ENCODE measurements at regions not wholly inside any gene's neighbourhood (a gene's known extent, or its start where the extent isn't known, plus 50 kb on each side); places are given as distances from the start of the nearest gene placed in this dataset.

DNA sequence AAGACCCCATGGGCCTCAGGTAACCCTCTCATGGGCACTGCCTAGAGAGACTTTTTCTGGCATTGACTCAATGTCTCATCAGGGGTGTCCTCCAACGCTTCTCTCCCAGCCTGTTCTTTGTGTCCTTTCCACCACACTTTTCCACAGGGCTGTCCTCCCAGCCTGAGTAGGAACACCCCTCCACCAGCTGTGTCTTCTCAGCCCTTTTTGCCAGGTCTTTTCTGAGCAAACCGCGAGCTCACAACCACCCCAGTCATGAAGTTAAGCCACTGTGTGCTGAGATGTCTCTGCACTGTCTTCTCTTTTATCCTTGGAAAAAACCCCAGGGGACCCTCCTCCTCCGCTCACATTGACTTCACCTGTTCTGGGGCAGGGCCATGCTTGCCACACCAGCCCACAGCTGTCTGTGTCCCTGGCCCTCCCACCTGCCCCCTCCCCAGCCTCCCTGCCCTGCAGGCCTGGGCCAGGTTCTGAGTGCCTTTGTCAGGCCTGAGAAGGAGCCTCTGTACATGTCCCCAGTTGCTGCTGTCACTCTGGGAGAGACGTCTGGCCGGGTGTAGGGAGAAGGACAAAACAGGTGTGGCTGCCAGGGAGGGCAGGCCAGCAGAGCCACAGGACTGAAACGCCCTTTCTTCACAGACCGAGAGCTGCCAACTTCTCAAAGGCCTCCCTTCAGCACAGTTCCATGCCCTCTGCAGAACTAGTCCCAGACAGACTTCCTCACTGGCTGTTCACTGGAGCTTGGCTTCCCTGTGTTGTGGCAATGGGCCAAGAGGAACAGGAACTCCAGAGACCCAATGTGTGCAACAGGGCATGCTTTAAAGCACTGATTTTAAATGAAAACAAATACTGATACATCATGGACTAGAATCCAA lies 50.5 kb upstream of the PNMA1 start:
- TF ChIP-seq, protein P1, sequence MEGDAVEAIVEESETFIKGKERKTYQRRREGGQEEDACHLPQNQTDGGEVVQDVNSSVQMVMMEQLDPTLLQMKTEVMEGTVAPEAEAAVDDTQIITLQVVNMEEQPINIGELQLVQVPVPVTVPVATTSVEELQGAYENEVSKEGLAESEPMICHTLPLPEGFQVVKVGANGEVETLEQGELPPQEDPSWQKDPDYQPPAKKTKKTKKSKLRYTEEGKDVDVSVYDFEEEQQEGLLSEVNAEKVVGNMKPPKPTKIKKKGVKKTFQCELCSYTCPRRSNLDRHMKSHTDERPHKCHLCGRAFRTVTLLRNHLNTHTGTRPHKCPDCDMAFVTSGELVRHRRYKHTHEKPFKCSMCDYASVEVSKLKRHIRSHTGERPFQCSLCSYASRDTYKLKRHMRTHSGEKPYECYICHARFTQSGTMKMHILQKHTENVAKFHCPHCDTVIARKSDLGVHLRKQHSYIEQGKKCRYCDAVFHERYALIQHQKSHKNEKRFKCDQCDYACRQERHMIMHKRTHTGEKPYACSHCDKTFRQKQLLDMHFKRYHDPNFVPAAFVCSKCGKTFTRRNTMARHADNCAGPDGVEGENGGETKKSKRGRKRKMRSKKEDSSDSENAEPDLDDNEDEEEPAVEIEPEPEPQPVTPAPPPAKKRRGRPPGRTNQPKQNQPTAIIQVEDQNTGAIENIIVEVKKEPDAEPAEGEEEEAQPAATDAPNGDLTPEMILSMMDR (IDR thresholded peaks at IDR 0.05; ENCODE audit: insufficient read depth, low read length, severe bottlenecking): no peak
- no peak for FAIRE-seq
- no peak overlapping the region for H3K4me3 ChIP-seq (ENCODE audit: low read depth, low read length)
- no peaks in the 10 kb centered on the region for H3K27me3 ChIP-seq (ENCODE audit: control insufficient read depth, insufficient read depth, low read length)
- H3K36me3 ChIP-seq (ENCODE audit: control insufficient read depth, insufficient read depth, low read length): no peaks in the 10 kb centered on the region
- no peak for DNase-seq (ENCODE audit: low read depth)
